ENCODE measurements at regions not wholly inside any gene's neighbourhood (a gene's known extent, or its start where the extent isn't known, plus 50 kb on each side); places are given as distances from the start of the nearest gene placed in this dataset.
A peak's percentile ranks its signal among the peaks of the same experiment; 100 is the strongest.

- H2AFZ ChIP-seq = no peak overlapping the region
- H3K9me3 ChIP-seq (ENCODE audit: low read depth) = no peaks in the 10 kb centered on the region
- H3K9me2 ChIP-seq (replicated peaks; ENCODE audit: insufficient read depth) = no peaks in the 10 kb centered on the region
- H3K4me1 ChIP-seq (ENCODE audit: insufficient read depth) = no peaks in the 10 kb centered on the region
- no peaks in the 10 kb centered on the region for H3K27me3 ChIP-seq
- no peak overlapping the region for H3K4me2 ChIP-seq
- no peaks in the 10 kb centered on the region for H4K20me1 ChIP-seq (ENCODE audit: insufficient read depth, poor library complexity, severe bottlenecking)
- WGBS (ENCODE audit: low lambda C conversion rate, missing lambda C conversion rate) = 66% methylated on average over 3 of the region's 3 CpGs
- DNase-seq (ENCODE audit: low spot score) = no peak
- no peaks in the 10 kb centered on the region for H3K79me2 ChIP-seq
- no peak overlapping the region for H3K27ac ChIP-seq
- H3K4me3 ChIP-seq = no peak overlapping the region
- no peak for TF ChIP-seq EZH2phosphoT487 (IDR thresholded peaks at IDR 0.05; ENCODE audit: low read depth, severe bottlenecking, unreplicated experiment)
- TF ChIP-seq, protein P1, sequence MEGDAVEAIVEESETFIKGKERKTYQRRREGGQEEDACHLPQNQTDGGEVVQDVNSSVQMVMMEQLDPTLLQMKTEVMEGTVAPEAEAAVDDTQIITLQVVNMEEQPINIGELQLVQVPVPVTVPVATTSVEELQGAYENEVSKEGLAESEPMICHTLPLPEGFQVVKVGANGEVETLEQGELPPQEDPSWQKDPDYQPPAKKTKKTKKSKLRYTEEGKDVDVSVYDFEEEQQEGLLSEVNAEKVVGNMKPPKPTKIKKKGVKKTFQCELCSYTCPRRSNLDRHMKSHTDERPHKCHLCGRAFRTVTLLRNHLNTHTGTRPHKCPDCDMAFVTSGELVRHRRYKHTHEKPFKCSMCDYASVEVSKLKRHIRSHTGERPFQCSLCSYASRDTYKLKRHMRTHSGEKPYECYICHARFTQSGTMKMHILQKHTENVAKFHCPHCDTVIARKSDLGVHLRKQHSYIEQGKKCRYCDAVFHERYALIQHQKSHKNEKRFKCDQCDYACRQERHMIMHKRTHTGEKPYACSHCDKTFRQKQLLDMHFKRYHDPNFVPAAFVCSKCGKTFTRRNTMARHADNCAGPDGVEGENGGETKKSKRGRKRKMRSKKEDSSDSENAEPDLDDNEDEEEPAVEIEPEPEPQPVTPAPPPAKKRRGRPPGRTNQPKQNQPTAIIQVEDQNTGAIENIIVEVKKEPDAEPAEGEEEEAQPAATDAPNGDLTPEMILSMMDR (IDR thresholded peaks at IDR 0.05; ENCODE audit: poor library complexity) = no peak
- TF ChIP-seq EZH2 (IDR thresholded peaks at IDR 0.05; ENCODE audit: borderline replicate concordance) = no peak
- no peaks in the 10 kb centered on the region for H3K36me3 ChIP-seq (replicated peaks; ENCODE audit: insufficient read depth, low read depth)
Measured at GRCh38 chr5:18311266-18311665, 677.0 kb downstream of the TAF11L14 start.

DNA sequence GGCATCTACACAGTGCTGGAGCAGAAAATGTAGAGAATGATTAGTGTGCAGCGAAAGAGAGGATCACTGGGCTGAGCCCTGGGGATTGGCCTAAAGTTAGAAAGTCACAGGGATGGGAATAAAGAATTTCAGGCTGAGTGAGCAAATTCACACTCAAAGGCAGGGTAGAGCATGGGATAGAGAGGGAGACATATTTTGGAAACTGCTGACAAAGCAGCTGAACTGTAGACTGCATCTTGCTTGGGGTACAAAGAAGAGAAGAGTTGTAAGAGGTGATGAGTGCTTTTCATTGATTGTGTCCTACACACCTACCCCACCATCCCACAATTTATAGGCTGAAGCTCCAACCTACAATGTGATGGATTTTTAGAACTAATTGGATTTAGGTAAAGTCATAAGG is 677.8 kb downstream of the TAF11L14 start:
- Histone ChIP-seq H3K27ac (no peak overlapping the region), H3K4me2 (no peak overlapping the region), H4K20me1 (ENCODE audit: insufficient read depth, poor library complexity, severe bottlenecking) (no peaks in the 10 kb centered on the region), H3K36me3 (replicated peaks; ENCODE audit: insufficient read depth, low read depth) (no peaks in the 10 kb centered on the region), H3K9me2 (replicated peaks; ENCODE audit: insufficient read depth) (no peaks in the 10 kb centered on the region), H3K4me3 (no peak overlapping the region), H2AFZ (no peak overlapping the region), H3K27me3 (no peaks in the 10 kb centered on the region), H3K4me1 (ENCODE audit: insufficient read depth) (no peaks in the 10 kb centered on the region), H3K79me2 (no peaks in the 10 kb centered on the region), H3K9me3 (ENCODE audit: low read depth) (no peaks in the 10 kb centered on the region)
- TF ChIP-seq, protein P1 (IDR thresholded peaks at IDR 0.05; ENCODE audit: poor library complexity) = no peak
- TF ChIP-seq EZH2 (IDR thresholded peaks at IDR 0.05; ENCODE audit: borderline replicate concordance) (no peak), EZH2phosphoT487 (IDR thresholded peaks at IDR 0.05; ENCODE audit: low read depth, severe bottlenecking, unreplicated experiment) (no peak)
- DNase-seq (ENCODE audit: low spot score) = no peak
- WGBS (ENCODE audit: low lambda C conversion rate, missing lambda C conversion rate) = 100% methylated on average over 1 of the region's 1 CpG

- no peak overlapping the region for H3K27ac ChIP-seq
- H2AFZ ChIP-seq = no peak overlapping the region
- no peaks in the 10 kb centered on the region for H3K9me2 ChIP-seq (replicated peaks; ENCODE audit: insufficient read depth)
- no peaks in the 10 kb centered on the region for H4K20me1 ChIP-seq (ENCODE audit: insufficient read depth, poor library complexity, severe bottlenecking)
- H3K4me1 ChIP-seq (ENCODE audit: insufficient read depth) = no peaks in the 10 kb centered on the region
- H3K79me2 ChIP-seq = no peaks in the 10 kb centered on the region
- H3K4me2 ChIP-seq = no peak overlapping the region
- H3K27me3 ChIP-seq = no peaks in the 10 kb centered on the region
- no peaks in the 10 kb centered on the region for H3K36me3 ChIP-seq (replicated peaks; ENCODE audit: insufficient read depth, low read depth)
- peak; percentile 41 for DNase-seq (ENCODE audit: low spot score)
- H3K4me3 ChIP-seq = no peak overlapping the region
- no peak for TF ChIP-seq EZH2phosphoT487 (IDR thresholded peaks at IDR 0.05; ENCODE audit: low read depth, severe bottlenecking, unreplicated experiment)
- TF ChIP-seq, protein P1 (IDR thresholded peaks at IDR 0.05; ENCODE audit: poor library complexity) = peak; percentile 63
- no peaks in the 10 kb centered on the region for H3K9me3 ChIP-seq (ENCODE audit: low read depth)
- WGBS (ENCODE audit: low lambda C conversion rate, missing lambda C conversion rate) = 34% methylated on average over 6 of the region's 6 CpGs
Measured at GRCh38 chr5:18314192-18314778, 680.0 kb downstream of the TAF11L14 start.
